ENCODE measurements at regions not wholly inside any gene's neighbourhood (a gene's known extent, or its start where the extent isn't known, plus 50 kb on each side); places are given as distances from the start of the nearest gene placed in this dataset.

DNA sequence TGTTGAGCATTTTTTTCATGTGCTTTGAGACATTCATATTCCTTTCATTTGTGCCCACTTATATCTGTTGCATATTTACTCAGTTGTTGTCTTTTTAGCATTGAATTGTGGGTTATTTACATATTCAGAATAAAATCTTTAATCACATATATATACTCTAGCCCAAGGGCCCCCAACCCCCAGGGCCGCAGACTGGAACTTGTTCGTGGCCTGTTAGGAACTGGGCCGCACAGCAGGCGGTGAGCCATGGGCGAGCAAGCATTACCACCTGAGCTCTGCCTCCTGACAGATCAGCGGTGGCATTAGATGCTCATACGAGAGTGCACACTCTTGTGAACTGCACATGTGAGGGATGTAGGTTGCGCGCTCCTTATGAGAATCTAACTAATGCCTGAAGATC is 480.6 kb downstream of the KCTD8 start:
- TF ChIP-seq, protein P1, sequence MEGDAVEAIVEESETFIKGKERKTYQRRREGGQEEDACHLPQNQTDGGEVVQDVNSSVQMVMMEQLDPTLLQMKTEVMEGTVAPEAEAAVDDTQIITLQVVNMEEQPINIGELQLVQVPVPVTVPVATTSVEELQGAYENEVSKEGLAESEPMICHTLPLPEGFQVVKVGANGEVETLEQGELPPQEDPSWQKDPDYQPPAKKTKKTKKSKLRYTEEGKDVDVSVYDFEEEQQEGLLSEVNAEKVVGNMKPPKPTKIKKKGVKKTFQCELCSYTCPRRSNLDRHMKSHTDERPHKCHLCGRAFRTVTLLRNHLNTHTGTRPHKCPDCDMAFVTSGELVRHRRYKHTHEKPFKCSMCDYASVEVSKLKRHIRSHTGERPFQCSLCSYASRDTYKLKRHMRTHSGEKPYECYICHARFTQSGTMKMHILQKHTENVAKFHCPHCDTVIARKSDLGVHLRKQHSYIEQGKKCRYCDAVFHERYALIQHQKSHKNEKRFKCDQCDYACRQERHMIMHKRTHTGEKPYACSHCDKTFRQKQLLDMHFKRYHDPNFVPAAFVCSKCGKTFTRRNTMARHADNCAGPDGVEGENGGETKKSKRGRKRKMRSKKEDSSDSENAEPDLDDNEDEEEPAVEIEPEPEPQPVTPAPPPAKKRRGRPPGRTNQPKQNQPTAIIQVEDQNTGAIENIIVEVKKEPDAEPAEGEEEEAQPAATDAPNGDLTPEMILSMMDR (IDR thresholded peaks at IDR 0.05; ENCODE audit: extremely low read depth, insufficient read depth, missing control alignments) = no peak
- no peak for DNase-seq (ENCODE audit: low spot score)
- in situ Hi-C loops (cut with MboI; ENCODE audit: low pct_unique_long_range_greater_than_20kb, low sequenced_read_pairs, unreplicated experiment) = no loop called here

DNA sequence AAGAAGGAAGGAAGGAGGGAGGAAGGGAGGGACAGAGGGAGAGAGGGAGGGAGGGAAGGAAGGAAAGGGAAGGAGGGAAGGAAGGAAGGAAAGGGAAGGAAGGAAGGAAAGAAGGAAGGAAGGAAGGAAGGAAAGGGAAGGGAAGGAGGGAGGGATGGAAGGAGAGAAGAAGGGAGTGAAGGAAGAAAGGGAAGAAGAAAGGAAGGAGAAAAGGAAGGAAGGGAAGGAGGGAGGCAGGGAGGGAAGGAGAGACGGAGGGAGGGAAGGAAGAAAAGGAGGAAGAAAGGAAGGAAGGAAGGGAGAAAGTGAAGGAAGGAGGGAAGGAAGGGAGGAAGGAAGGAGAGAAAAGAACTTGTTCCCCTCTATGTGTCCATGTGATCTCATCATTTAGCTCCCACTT is 465.0 kb downstream of the KCTD8 start:
- TF ChIP-seq, protein P1 (IDR thresholded peaks at IDR 0.05; ENCODE audit: extremely low read depth, insufficient read depth, missing control alignments) = no peak
- in situ Hi-C loops (cut with MboI; ENCODE audit: low pct_unique_long_range_greater_than_20kb, low sequenced_read_pairs, unreplicated experiment) = no loop called here
- DNase-seq (ENCODE audit: low spot score) = no peak

DNA sequence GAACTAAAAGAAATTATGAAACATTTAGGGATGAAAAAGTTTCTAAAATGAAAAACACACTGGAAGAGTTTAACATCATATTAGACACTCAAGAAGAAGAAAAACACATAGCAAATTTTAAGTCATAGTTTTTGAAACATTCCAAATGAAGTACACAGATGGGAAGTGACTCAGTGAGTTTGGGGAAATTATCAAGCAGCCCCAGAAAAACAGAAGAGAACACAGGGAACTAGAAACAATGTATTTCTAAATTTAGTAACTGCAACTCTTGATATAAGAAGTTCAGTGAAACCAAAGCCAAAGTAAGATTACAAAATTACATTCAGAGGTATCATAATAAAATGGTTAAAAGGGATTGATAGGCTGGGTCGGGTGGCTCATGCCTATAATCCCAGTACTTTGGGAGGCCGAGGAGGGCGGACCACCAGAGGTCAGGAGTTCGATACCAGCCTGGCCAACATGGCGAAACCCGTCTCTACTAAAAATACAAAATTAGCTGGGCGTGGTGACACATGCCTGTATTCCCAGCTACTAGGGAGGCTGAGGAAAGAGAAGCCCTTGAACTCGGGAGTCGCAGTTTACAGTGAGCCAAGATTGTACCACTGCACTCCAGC is 461.2 kb downstream of the KCTD8 start:
- TF ChIP-seq, protein P1 (IDR thresholded peaks at IDR 0.05; ENCODE audit: extremely low read depth, insufficient read depth, missing control alignments) = no peak
- in situ Hi-C loops (cut with MboI; ENCODE audit: low pct_unique_long_range_greater_than_20kb, low sequenced_read_pairs, unreplicated experiment) = no loop called here

DNA sequence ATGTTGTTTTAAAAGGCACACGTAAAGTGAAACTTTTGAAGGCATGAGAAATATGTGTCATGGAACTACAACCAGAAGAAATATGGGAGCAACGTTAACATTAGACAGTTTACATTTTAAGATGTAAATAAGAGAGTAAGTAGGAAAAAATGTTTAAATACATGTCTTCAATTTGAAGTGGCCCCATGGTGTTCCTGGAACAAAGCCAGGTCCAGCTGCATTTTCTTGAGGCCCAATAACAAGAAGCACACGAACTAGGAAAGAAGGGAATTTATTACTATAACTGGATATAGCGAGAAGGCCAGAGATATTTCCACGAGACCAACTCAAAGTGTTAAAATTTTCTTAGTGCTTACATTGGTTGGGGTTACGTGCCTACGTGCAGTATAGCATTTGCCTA is 458.1 kb downstream of the KCTD8 start:
- TF ChIP-seq, protein P1 (IDR thresholded peaks at IDR 0.05; ENCODE audit: extremely low read depth, insufficient read depth, missing control alignments) = no peak
- in situ Hi-C loops (cut with MboI; ENCODE audit: low pct_unique_long_range_greater_than_20kb, low sequenced_read_pairs, unreplicated experiment) = no loop called here
- DNase-seq (ENCODE audit: low spot score) = no peak

More for the DNA sequence above, 461.2 kb downstream of the KCTD8 start:
- no peak for DNase-seq (ENCODE audit: low spot score)

DNA sequence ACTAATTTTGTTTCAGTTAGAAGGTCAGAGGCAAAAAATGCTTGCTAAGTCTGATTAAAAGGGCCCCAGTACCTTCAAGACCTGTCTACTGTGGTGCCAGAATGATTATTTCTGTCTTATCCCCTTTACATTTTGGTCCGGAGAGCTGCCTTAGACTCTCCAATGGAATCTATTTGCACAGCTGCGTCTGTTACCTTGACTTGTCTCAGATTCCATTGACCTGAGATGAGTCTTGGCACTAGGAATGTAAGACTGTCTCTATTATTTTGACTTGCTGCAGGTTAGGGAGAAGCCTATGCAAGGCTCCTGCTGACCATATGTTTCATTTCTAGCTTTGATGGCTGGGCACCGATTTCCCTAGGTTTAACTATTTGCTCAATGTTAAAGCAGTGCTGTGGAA is 457.6 kb downstream of the KCTD8 start:
- in situ Hi-C loops (cut with MboI; ENCODE audit: low pct_unique_long_range_greater_than_20kb, low sequenced_read_pairs, unreplicated experiment) = no loop called here
- no peak for DNase-seq (ENCODE audit: low spot score)
- TF ChIP-seq, protein P1 (IDR thresholded peaks at IDR 0.05; ENCODE audit: extremely low read depth, insufficient read depth, missing control alignments) = no peak

DNA sequence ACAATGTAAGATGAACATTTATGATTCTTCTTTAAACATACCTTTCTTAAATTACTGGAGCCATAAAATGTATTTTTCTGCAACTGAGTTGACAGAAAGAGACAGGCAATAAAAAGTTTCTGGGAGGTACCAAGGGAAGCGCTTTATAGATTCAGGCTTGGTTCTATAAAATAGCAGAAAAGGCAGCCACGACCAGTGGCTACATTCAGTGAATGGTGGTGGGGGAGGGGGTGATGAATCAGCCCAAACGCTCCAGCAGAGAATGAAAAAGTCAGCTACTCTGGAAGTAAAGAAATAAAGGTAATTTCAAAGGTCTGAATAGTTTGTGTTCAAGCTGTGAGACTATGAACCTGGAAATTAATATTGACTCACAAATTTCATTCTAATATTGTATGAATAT is 456.1 kb downstream of the KCTD8 start:
- DNase-seq (ENCODE audit: low spot score) = no peak
- in situ Hi-C loops (cut with MboI; ENCODE audit: low pct_unique_long_range_greater_than_20kb, low sequenced_read_pairs, unreplicated experiment) = no loop called here

More for the DNA sequence above, 456.1 kb downstream of the KCTD8 start:
- TF ChIP-seq, protein P1 (IDR thresholded peaks at IDR 0.05; ENCODE audit: extremely low read depth, insufficient read depth, missing control alignments) = no peak

Data from GM13977 (cell line).